ENCODE measurements at regions not wholly inside any gene's neighbourhood (a gene's known extent, or its start where the extent isn't known, plus 50 kb on each side); places are given as distances from the start of the nearest gene placed in this dataset.

GRCh38 chr14:81801921-81802320, 268.3 kb upstream of the SEL1L start:
- no peak overlapping the region for H3K27ac ChIP-seq
- TF ChIP-seq ZFX (IDR thresholded peaks at IDR 0.05; ENCODE audit: borderline replicate concordance): no peak
- TF ChIP-seq CTCF (IDR thresholded peaks at IDR 0.05): no peak

GRCh38 chr14:81802341-81802740, 268.7 kb upstream of the SEL1L start:
- no peak for TF ChIP-seq ZFX (IDR thresholded peaks at IDR 0.05; ENCODE audit: borderline replicate concordance)
- no peak for TF ChIP-seq CTCF (IDR thresholded peaks at IDR 0.05)
- no peak overlapping the region for H3K27ac ChIP-seq

- no peak overlapping the region for H3K27ac ChIP-seq
- TF ChIP-seq ZFX (IDR thresholded peaks at IDR 0.05; ENCODE audit: borderline replicate concordance) (no peak), CTCF (IDR thresholded peaks at IDR 0.05) (no peak)
Observed at GRCh38 chr14:81805785-81806184, 272.1 kb upstream of the SEL1L start.

- TF ChIP-seq ZFX (IDR thresholded peaks at IDR 0.05; ENCODE audit: borderline replicate concordance): no peak
- no peak for TF ChIP-seq CTCF (IDR thresholded peaks at IDR 0.05)
- H3K27ac ChIP-seq: no peak overlapping the region
Observed at GRCh38 chr14:81811705-81812269, 278.1 kb upstream of the SEL1L start.

- TF ChIP-seq ZFX (IDR thresholded peaks at IDR 0.05; ENCODE audit: borderline replicate concordance) (no peak), CTCF (IDR thresholded peaks at IDR 0.05) (no peak)
- no peak overlapping the region for H3K27ac ChIP-seq
Observed at GRCh38 chr14:81818271-81818670, 284.6 kb upstream of the SEL1L start.

GRCh38 chr14:81819344-81819743, 285.7 kb upstream of the SEL1L start:
- H3K27ac ChIP-seq: no peak overlapping the region
- TF ChIP-seq CTCF (IDR thresholded peaks at IDR 0.05): no peak
- no peak for TF ChIP-seq ZFX (IDR thresholded peaks at IDR 0.05; ENCODE audit: borderline replicate concordance)

- H3K27ac ChIP-seq: no peak overlapping the region
Observed at GRCh38 chr14:81819910-81820309, 286.3 kb upstream of the SEL1L start.

More at GRCh38 chr14:81819910-81820309, 286.3 kb upstream of the SEL1L start:
- TF ChIP-seq CTCF (IDR thresholded peaks at IDR 0.05) (no peak), ZFX (IDR thresholded peaks at IDR 0.05; ENCODE audit: borderline replicate concordance) (no peak)

All from 22Rv1 (cell line).